ENCODE measurements at regions not wholly inside any gene's neighbourhood (a gene's known extent, or its start where the extent isn't known, plus 50 kb on each side); places are given as distances from the start of the nearest gene placed in this dataset.

DNA sequence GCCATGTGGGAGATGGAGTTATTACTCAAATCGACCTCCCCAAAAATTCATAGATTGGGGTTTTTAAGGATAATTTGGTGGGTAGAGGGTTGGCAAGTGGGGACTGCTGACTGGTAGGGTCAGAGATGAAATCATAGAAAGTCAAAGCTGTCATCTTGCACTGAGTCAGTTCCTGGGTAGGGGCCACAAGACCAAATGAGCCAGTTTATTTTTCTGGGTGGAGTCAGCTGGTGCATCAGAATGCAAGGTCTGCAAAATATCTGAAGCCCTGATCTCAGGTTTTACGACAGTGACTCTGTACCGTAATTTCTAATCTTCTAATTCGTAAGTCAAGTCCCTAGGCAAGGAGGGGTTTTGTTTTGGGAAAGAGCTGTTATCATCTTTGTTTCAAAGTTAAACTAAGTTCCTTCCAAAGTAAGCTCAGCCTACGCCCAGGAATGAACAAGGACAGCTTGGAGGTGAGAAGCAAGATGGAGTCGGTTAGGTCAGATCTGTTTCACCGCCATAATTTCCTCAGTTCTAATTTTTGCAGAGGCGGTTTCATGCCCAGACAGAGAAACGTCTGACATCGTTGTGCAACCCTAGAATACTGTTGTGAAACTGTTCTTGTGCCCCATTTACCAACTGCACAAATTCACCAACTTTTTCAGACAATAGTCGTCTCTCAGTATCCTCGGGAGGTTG lies 104.5 kb upstream of the SFSWAP start:
- 67 to 70% (median 68%) methylated on average over 12 of the region's 12 CpGs for WGBS, 4 donors
- no peak for DNase-seq
- Histone ChIP-seq H3K4me3 (no peak overlapping the region), H3K4me1 (replicated peaks in 1 of 2) (no peaks in the 10 kb centered on the region), H3K27me3 (peaks cover 5% of the 10 kb centered on the region), H3K36me3 (replicated peaks in 1 of 2) (no peaks in the 10 kb centered on the region), H3K27ac (no peak overlapping the region), H3K9me3 (replicated peaks in 1 of 3) (no peaks in the 10 kb centered on the region)
- intact Hi-C loops (cut with DNase I) = no loop called here
- TF ChIP-seq, protein P1, sequence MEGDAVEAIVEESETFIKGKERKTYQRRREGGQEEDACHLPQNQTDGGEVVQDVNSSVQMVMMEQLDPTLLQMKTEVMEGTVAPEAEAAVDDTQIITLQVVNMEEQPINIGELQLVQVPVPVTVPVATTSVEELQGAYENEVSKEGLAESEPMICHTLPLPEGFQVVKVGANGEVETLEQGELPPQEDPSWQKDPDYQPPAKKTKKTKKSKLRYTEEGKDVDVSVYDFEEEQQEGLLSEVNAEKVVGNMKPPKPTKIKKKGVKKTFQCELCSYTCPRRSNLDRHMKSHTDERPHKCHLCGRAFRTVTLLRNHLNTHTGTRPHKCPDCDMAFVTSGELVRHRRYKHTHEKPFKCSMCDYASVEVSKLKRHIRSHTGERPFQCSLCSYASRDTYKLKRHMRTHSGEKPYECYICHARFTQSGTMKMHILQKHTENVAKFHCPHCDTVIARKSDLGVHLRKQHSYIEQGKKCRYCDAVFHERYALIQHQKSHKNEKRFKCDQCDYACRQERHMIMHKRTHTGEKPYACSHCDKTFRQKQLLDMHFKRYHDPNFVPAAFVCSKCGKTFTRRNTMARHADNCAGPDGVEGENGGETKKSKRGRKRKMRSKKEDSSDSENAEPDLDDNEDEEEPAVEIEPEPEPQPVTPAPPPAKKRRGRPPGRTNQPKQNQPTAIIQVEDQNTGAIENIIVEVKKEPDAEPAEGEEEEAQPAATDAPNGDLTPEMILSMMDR (IDR thresholded peaks at IDR 0.05) = no peak
- TF ChIP-seq POLR2A (IDR thresholded peaks at IDR 0.05) = no peak

DNA sequence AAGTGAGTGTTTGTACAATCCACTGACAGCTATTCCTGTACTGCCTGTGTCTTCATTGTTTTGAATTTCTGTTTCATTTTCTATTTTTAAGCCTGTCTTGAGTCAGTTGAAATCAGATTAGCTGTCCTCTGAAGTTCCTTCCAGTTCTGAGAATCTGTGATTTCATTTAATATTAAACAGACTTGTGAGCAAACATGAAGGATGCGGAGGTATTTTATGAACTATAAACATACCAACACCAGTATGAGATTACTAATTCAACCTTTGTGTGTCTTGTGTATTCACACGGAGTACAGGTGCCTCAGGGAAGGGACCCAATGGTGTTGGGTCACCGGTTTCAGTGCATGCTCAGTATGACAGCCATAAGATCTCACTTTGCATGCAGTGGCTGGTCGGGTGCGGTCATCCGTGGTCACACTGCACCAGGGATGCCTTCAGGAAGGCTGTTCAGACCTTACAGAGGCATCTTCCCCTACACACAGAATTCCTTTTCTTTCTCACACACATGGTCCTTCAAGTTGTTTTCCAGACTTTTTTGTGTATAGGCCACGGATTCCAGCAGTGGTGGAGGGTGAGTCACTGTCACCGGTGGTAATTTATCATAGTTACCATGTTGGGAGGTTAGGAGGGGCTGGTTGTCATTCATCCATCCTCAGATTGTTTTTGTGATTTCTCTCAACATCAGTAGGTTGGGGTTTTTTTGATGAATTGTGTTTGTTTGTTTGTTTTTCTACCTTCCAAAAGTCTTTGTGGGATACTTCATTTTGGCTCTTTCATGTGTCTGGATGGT lies 103.0 kb upstream of the SFSWAP start:
- intact Hi-C loops (cut with DNase I) = no loop called here
- DNase-seq = no peak
- H3K36me3 ChIP-seq (replicated peaks in 1 of 2) = no peaks in the 10 kb centered on the region
- H3K27ac ChIP-seq = no peak overlapping the region
- 64 to 83% (median 72%) methylated on average over 6 to 8 of the region's 8 CpGs for WGBS, 4 donors
- no peaks in the 10 kb centered on the region for H3K4me1 ChIP-seq (replicated peaks in 1 of 2)
- H3K27me3 ChIP-seq = peaks cover 5% of the 10 kb centered on the region
- H3K9me3 ChIP-seq (replicated peaks in 1 of 3) = no peaks in the 10 kb centered on the region
- TF ChIP-seq, protein P1 (IDR thresholded peaks at IDR 0.05) = no peak
- no peak for TF ChIP-seq POLR2A (IDR thresholded peaks at IDR 0.05)
- no peak overlapping the region for H3K4me3 ChIP-seq

GRCh38 chr12:131608740-131609690 lies 101.9 kb upstream of the SFSWAP start:
- Histone ChIP-seq H3K27me3 (peaks cover 5% of the 10 kb centered on the region), H3K4me3 (no peak overlapping the region), H3K36me3 (replicated peaks in 1 of 2) (no peaks in the 10 kb centered on the region), H3K4me1 (replicated peaks in 1 of 2) (no peaks in the 10 kb centered on the region), H3K9me3 (replicated peaks in 1 of 3) (no peaks in the 10 kb centered on the region), H3K27ac (no peak overlapping the region)
- intact Hi-C loops (cut with DNase I) = no loop called here
- 39 to 46% (median 41%) methylated on average over 27 of the region's 27 CpGs for WGBS, 4 donors
- TF ChIP-seq, protein P1 (IDR thresholded peaks at IDR 0.05) = peak; percentile 41 to 73 (median 60)
- no peak for TF ChIP-seq POLR2A (IDR thresholded peaks at IDR 0.05)
- DNase-seq = peak; percentile 25 to 78 (median 54)

- no peak overlapping the region for H3K4me3 ChIP-seq
- H3K27me3 ChIP-seq = peaks cover 3% of the 10 kb centered on the region
- no peaks in the 10 kb centered on the region for H3K9me3 ChIP-seq (replicated peaks in 1 of 3)
- intact Hi-C loops (cut with DNase I) = no loop called here
- no peak for DNase-seq
- 88 to 92% (median 90%) methylated on average over 7 to 9 of the region's 9 CpGs for WGBS, 4 donors
- no peak overlapping the region for H3K27ac ChIP-seq
- H3K4me1 ChIP-seq (replicated peaks in 1 of 2) = no peaks in the 10 kb centered on the region
- no peaks in the 10 kb centered on the region for H3K36me3 ChIP-seq (replicated peaks in 1 of 2)
- TF ChIP-seq, protein P1 (IDR thresholded peaks at IDR 0.05) = no peak
- TF ChIP-seq POLR2A (IDR thresholded peaks at IDR 0.05) = no peak
Measured at GRCh38 chr12:131609762-131610161, 101.1 kb upstream of the SFSWAP start.

All from adrenal gland (tissue), 9 donors.